ENCODE measurements at regions not wholly inside any gene's neighbourhood (a gene's known extent, or its start where the extent isn't known, plus 50 kb on each side); places are given as distances from the start of the nearest gene placed in this dataset.

- no peak for ATAC-seq
- no peak overlapping the region for H3K27ac ChIP-seq
- intact Hi-C loops (cut with DNase I) = no loop called here
Measured at GRCh38 chr4:183563874-183564273, 59.0 kb downstream of the ING2 start.

GRCh38 chr4:183571350-183571941 lies 66.6 kb downstream of the ING2 start:
- Histone ChIP-seq H3K4me3 (no peak overlapping the region), H3K27me3 (no peaks in the 10 kb centered on the region), H3K36me3 (no peaks in the 10 kb centered on the region), H3K4me1 (no peaks in the 10 kb centered on the region), H3K27ac (no peak overlapping the region), H3K9me3 (no peaks in the 10 kb centered on the region)
- WGBS (ENCODE audit: insufficient coverage, low coverage, low lambda C conversion rate, missing lambda C conversion rate) = 42% methylated on average over 10 of the region's 10 CpGs
- DNase-seq (peak in 1 of 3 donors; percentile 26), ATAC-seq (peak; percentile 51 to 87 (median 70))
- TF ChIP-seq CTCF (IDR thresholded peaks at IDR 0.05) (no peak), POLR2A (IDR thresholded peaks at IDR 0.05) (no peak)
- intact Hi-C loops (cut with DNase I) = no loop called here

More at GRCh38 chr4:183563874-183564273, 59.0 kb downstream of the ING2 start:
- no peaks in the 10 kb centered on the region for H3K9me3 ChIP-seq
- no peaks in the 10 kb centered on the region for H3K36me3 ChIP-seq
- H3K4me1 ChIP-seq = no peaks in the 10 kb centered on the region
- TF ChIP-seq POLR2A (IDR thresholded peaks at IDR 0.05) (no peak), CTCF (IDR thresholded peaks at IDR 0.05) (no peak)
- H3K4me3 ChIP-seq = no peak overlapping the region
- no peak for DNase-seq
- 76% methylated on average over 5 of the region's 5 CpGs for WGBS (ENCODE audit: insufficient coverage, low coverage, low lambda C conversion rate, missing lambda C conversion rate)
- no peaks in the 10 kb centered on the region for H3K27me3 ChIP-seq

DNA sequence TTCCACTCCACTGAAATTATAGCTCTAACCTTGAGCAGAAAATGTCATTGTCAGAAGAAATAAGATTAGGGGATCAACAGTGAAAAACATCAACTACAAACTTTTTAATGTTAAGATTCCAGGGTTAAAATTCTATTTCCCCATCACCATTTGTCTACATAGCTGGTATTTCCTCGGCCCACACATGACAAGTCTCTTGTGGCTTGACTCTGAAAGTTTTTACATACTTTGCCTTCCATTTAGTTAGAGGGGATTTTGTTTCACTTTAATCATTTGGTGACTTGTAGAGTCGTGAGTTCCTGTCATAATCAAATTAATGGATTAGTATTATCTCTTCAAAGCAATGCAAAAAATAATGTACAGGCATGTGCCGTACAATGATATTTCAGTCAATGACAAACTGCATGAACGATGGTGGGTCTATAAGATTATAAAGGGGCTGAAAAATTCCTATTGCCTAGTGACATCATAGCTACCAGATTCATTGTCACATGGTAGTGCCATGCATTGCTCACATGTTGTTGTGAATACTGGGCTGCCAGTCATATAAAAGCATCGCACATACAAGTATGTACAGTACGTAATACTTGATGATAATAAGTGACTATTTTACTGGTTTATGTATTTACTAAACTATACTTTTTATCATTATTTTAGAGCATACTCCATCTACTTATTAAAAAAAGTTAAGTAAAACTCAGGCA lies 72.0 kb downstream of the ING2 start:
- ATAC-seq = no peak
- WGBS (ENCODE audit: insufficient coverage, low coverage, low lambda C conversion rate, missing lambda C conversion rate) = 75% methylated on average over 6 of the region's 6 CpGs
- no peak overlapping the region for H3K4me3 ChIP-seq
- no peak overlapping the region for H3K27ac ChIP-seq
- no peaks in the 10 kb centered on the region for H3K36me3 ChIP-seq
- H3K27me3 ChIP-seq = no peaks in the 10 kb centered on the region
- intact Hi-C loops (cut with DNase I) = no loop called here
- no peaks in the 10 kb centered on the region for H3K4me1 ChIP-seq
- H3K9me3 ChIP-seq = no peaks in the 10 kb centered on the region
- DNase-seq = no peak
- TF ChIP-seq CTCF (IDR thresholded peaks at IDR 0.05) = no peak
- TF ChIP-seq POLR2A (IDR thresholded peaks at IDR 0.05) = no peak

- no peak overlapping the region for H3K4me3 ChIP-seq
- H3K9me3 ChIP-seq = no peaks in the 10 kb centered on the region
- intact Hi-C loops (cut with DNase I) = no loop called here
- no peak for DNase-seq
- ATAC-seq = no peak
- H3K27me3 ChIP-seq = no peaks in the 10 kb centered on the region
- no peak for TF ChIP-seq CTCF (IDR thresholded peaks at IDR 0.05)
- no peak for TF ChIP-seq POLR2A (IDR thresholded peaks at IDR 0.05)
- no peak overlapping the region for H3K27ac ChIP-seq
- H3K36me3 ChIP-seq = no peaks in the 10 kb centered on the region
- no peaks in the 10 kb centered on the region for H3K4me1 ChIP-seq
- WGBS (ENCODE audit: insufficient coverage, low coverage, low lambda C conversion rate, missing lambda C conversion rate) = 89% methylated on average over 3 of the region's 3 CpGs
Measured at GRCh38 chr4:183580370-183580769, 75.5 kb downstream of the ING2 start.

All from right lobe of liver (tissue), 6 donors.